Neural crest cell (in vitro differentiated cells): ENCODE measurements at regions not wholly inside any gene's neighbourhood (a gene's known extent, or its start where the extent isn't known, plus 50 kb on each side); places are given as distances from the start of the nearest gene placed in this dataset.
"Not testable (repeated sequence)": the region's sequence is repeated elsewhere in the genome, so short reads cannot be mapped to it uniquely, and the experiment has no call there.

Source experiments
- DNase-seq: peaks from one replicate; pipeline ENCODE4 v3.0.0; 2021; ENCODE audit warnings: low read depth, mixed read lengths, low spot score
- H3K27ac Mint-ChIP-seq: one replicate; pipeline ENCODE4 v1.8.0; 2021; ENCODE audit warnings: mild to moderate bottlenecking, mixed read lengths; ENCODE audit not compliant: unreplicated experiment
- H3K27me3 Mint-ChIP-seq: 2 replicates; pipeline ENCODE4 v1.8.0; 2021; ENCODE audit warnings: low read depth, mild to moderate bottlenecking, mixed read lengths
- H3K36me3 Mint-ChIP-seq: 2 replicates; pipeline ENCODE4 v1.8.0; 2021; ENCODE audit warnings: low read depth, mild to moderate bottlenecking, mixed read lengths
- H3K4me1 Mint-ChIP-seq: 2 replicates; pipeline ENCODE4 v1.8.0; 2021; ENCODE audit warnings: mixed read lengths
- H3K4me3 Mint-ChIP-seq: one replicate; pipeline ENCODE4 v1.8.0; 2021; ENCODE audit warnings: mild to moderate bottlenecking, mixed read lengths
- H3K9me3 Mint-ChIP-seq: 2 replicates; pipeline ENCODE4 v1.8.0; 2021; ENCODE audit warnings: mixed read lengths
- TF ChIP-seq, protein P1 (sequence below): fragments of 200-600 bp; sonication (generic); conservative IDR thresholded peaks from 2 replicates; pipeline ENCODE4 v1.5.0; 2021; ENCODE audit warnings: antibody characterized with exemption, mild to moderate bottlenecking

GRCh38 chr18:1124495-1124894 lies 219.8 kb downstream of the ADCYAP1 start:
- no peak for DNase-seq
- peaks cover 19% of the 10 kb centered on the region for H3K9me3 Mint-ChIP-seq
- TF ChIP-seq, protein P1, sequence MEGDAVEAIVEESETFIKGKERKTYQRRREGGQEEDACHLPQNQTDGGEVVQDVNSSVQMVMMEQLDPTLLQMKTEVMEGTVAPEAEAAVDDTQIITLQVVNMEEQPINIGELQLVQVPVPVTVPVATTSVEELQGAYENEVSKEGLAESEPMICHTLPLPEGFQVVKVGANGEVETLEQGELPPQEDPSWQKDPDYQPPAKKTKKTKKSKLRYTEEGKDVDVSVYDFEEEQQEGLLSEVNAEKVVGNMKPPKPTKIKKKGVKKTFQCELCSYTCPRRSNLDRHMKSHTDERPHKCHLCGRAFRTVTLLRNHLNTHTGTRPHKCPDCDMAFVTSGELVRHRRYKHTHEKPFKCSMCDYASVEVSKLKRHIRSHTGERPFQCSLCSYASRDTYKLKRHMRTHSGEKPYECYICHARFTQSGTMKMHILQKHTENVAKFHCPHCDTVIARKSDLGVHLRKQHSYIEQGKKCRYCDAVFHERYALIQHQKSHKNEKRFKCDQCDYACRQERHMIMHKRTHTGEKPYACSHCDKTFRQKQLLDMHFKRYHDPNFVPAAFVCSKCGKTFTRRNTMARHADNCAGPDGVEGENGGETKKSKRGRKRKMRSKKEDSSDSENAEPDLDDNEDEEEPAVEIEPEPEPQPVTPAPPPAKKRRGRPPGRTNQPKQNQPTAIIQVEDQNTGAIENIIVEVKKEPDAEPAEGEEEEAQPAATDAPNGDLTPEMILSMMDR = no peak
- peaks cover 11% of the 10 kb centered on the region for H3K36me3 Mint-ChIP-seq
- H3K4me1 Mint-ChIP-seq = peaks cover 3% of the 10 kb centered on the region
- no peak overlapping the region for H3K27ac Mint-ChIP-seq
- H3K27me3 Mint-ChIP-seq = no peaks in the 10 kb centered on the region
- no peak overlapping the region for H3K4me3 Mint-ChIP-seq

DNA sequence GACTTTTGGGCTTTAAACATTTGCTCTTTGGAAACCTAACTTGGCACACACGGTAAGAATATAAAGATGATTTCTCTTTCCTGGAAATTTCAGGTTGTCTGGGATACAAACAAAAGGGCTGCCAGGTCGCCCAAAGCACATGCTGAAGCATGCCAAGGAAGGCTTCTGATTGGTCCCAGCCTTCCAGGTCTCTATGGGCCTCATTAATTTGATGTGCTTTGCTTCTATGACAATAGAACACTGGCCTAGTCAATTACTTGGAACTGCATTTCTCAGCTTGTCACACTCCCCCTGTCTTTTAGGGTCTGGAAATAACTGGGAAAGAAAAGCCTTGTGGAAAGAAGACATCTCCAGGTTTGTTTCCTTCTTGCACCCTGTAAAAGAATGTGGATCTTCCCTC lies 228.9 kb downstream of the ADCYAP1 start:
- Mint-ChIP-seq H3K36me3 (peaks cover 14% of the 10 kb centered on the region), H3K27me3 (no peaks in the 10 kb centered on the region), H3K4me1 (peaks cover 8% of the 10 kb centered on the region), H3K4me3 (no peak overlapping the region), H3K9me3 (peaks cover 10% of the 10 kb centered on the region), H3K27ac (no peak overlapping the region)
- no peak for DNase-seq
- TF ChIP-seq, protein P1 = no peak

DNA sequence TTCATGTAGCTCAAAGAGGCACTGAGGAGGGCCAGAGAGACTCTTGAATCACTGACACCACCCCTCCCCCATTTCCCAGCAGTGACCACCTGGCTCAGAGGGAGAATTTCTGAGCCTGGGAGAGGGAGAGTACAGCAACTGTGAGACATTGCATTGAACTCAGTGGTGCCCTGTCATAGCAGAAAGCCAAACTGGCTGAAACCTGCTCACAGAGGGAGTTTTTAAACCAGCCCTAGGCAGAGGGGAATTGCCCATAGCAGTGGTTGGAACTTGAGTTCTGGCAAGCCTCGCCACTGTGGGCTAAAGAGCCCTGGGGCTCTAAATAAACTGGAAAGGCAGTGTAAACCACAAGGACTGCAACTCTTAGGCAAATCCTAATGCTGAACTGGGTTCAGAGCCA lies 243.1 kb downstream of the ADCYAP1 start:
- H3K36me3 Mint-ChIP-seq = peaks cover 10% of the 10 kb centered on the region
- peaks cover 10% of the 10 kb centered on the region for H3K9me3 Mint-ChIP-seq
- H3K4me1 Mint-ChIP-seq = no peaks in the 10 kb centered on the region
- TF ChIP-seq, protein P1 = no peak
- DNase-seq = no peak
- no peak overlapping the region for H3K4me3 Mint-ChIP-seq
- H3K27ac Mint-ChIP-seq = no peak overlapping the region
- no peaks in the 10 kb centered on the region for H3K27me3 Mint-ChIP-seq

DNA sequence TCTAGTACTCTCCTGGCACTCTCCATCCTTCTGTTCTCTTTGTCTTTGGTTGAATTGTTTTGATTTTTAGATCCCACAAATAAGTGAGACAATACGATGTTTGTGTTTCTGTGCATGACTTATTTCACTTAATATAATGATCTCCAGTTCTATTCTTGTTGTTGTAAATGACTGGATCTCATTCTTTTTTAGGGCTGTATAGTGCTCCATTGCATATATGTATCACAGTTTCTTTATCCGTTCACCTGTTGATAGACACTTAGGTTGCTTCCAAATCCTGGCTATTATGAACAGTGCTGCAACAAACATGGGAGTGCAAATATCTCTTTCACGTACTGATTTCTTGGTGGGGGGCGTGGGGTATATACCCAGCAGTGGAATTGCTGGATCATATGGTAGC lies 245.0 kb downstream of the ADCYAP1 start:
- Mint-ChIP-seq H3K27ac (no peak overlapping the region), H3K36me3 (peaks cover 5% of the 10 kb centered on the region), H3K4me1 (no peaks in the 10 kb centered on the region), H3K4me3 (no peak overlapping the region), H3K9me3 (peaks cover 12% of the 10 kb centered on the region), H3K27me3 (no peaks in the 10 kb centered on the region)
- TF ChIP-seq, protein P1 = no peak
- DNase-seq = no peak

DNA sequence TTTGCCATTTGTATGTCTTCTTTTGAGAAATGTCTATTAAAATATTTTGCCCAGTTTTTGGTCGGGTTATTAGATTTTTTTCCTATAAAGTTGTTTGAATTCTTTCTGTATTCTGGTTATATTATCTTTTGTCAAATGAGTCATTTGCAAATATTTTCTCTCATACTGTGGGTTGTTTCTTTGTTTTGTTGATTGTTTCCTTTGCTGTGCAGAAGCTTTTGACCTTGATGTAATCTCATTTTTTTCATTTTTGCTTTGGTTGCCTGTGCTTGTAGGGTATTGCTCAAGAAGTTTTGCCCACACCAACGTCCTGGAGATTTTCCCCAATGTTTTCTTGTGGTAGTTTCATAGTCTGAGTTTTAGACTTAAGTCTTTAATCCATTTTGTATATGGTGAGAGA lies 245.7 kb downstream of the ADCYAP1 start:
- Mint-ChIP-seq H3K27ac (no peak overlapping the region), H3K27me3 (no peaks in the 10 kb centered on the region), H3K36me3 (peaks cover 5% of the 10 kb centered on the region), H3K4me1 (no peaks in the 10 kb centered on the region), H3K9me3 (peaks cover 12% of the 10 kb centered on the region), H3K4me3 (no peak overlapping the region)
- no peak for DNase-seq
- TF ChIP-seq, protein P1 = no peak

DNA sequence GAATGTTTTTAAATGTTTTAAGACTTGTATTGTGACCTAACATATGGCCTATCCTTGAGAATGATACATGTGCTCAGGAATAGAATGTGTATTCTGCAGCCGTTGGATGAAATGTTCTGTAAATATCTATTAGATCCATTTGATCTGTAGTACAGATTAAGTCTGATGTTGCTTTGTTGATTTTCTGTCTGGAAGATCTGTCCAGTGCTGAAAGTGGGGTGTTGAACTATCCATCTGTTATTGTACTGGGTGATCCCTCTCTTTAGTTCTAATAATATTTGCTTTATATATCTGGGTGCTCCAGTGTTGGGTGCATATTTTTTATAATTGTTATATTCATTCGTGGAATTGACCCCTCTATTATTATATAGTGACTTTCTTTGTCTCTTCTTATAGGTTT lies 248.3 kb downstream of the ADCYAP1 start:
- not testable (repeated sequence) for H3K36me3 Mint-ChIP-seq, DNase-seq, H3K4me3 Mint-ChIP-seq, H3K4me1 Mint-ChIP-seq, H3K27me3 Mint-ChIP-seq, H3K27ac Mint-ChIP-seq
- peaks cover 12% of the 10 kb centered on the region for H3K9me3 Mint-ChIP-seq
